GM23248 (cell line): ENCODE measurements at regions not wholly inside any gene's neighbourhood (a gene's known extent, or its start where the extent isn't known, plus 50 kb on each side); places are given as distances from the start of the nearest gene placed in this dataset.

ENCODE experiments used
- EZH2 ChIP-seq: fragments of 200-600 bp; sonication (generic); IDR thresholded peaks from 2 replicates; pipeline ENCODE4 v1.6.1; 2018; ENCODE audit warnings: antibody characterized with exemption, mild to moderate bottlenecking; ENCODE audit not compliant: insufficient read depth, poor library complexity, severe bottlenecking
- EZH2phosphoT487 ChIP-seq: fragments of 200-600 bp; sonication (generic); IDR thresholded peaks from 2 replicates; pipeline ENCODE4 v1.6.1; 2018; ENCODE audit warnings: antibody characterized with exemption, moderate library complexity, mild to moderate bottlenecking, low read depth; ENCODE audit not compliant: insufficient read depth

GRCh38 chr3:105259496-105259895, 107.2 kb upstream of the ALCAM start:
- no peak for TF ChIP-seq EZH2
- no peak for TF ChIP-seq EZH2phosphoT487
